PC-9 (cell line): ENCODE measurements at regions not wholly inside any gene's neighbourhood (a gene's known extent, or its start where the extent isn't known, plus 50 kb on each side); places are given as distances from the start of the nearest gene placed in this dataset.

ENCODE experiments used
- EZH2 ChIP-seq: fragments of 200-600 bp; sonication (generic); IDR thresholded peaks from 2 replicates; pipeline ENCODE4 v1.8.0; 2017; ENCODE audit warnings: antibody characterized with exemption, low read depth
- TF ChIP-seq, protein P1 (sequence below): fragments of 200-600 bp; sonication (generic); conservative IDR thresholded peaks from 2 replicates; pipeline ENCODE4 v1.6.1; 2017; ENCODE audit warnings: mixed run types, antibody characterized with exemption, mild to moderate bottlenecking, moderate library complexity

GRCh38 chr5:154115291-154115690 is 75.2 kb upstream of the GALNT10 start:
- TF ChIP-seq, protein P1, sequence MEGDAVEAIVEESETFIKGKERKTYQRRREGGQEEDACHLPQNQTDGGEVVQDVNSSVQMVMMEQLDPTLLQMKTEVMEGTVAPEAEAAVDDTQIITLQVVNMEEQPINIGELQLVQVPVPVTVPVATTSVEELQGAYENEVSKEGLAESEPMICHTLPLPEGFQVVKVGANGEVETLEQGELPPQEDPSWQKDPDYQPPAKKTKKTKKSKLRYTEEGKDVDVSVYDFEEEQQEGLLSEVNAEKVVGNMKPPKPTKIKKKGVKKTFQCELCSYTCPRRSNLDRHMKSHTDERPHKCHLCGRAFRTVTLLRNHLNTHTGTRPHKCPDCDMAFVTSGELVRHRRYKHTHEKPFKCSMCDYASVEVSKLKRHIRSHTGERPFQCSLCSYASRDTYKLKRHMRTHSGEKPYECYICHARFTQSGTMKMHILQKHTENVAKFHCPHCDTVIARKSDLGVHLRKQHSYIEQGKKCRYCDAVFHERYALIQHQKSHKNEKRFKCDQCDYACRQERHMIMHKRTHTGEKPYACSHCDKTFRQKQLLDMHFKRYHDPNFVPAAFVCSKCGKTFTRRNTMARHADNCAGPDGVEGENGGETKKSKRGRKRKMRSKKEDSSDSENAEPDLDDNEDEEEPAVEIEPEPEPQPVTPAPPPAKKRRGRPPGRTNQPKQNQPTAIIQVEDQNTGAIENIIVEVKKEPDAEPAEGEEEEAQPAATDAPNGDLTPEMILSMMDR, result no peak
- TF ChIP-seq EZH2, result no peak
